ENCODE measurements at regions not wholly inside any gene's neighbourhood (a gene's known extent, or its start where the extent isn't known, plus 50 kb on each side); places are given as distances from the start of the nearest gene placed in this dataset.

DNA sequence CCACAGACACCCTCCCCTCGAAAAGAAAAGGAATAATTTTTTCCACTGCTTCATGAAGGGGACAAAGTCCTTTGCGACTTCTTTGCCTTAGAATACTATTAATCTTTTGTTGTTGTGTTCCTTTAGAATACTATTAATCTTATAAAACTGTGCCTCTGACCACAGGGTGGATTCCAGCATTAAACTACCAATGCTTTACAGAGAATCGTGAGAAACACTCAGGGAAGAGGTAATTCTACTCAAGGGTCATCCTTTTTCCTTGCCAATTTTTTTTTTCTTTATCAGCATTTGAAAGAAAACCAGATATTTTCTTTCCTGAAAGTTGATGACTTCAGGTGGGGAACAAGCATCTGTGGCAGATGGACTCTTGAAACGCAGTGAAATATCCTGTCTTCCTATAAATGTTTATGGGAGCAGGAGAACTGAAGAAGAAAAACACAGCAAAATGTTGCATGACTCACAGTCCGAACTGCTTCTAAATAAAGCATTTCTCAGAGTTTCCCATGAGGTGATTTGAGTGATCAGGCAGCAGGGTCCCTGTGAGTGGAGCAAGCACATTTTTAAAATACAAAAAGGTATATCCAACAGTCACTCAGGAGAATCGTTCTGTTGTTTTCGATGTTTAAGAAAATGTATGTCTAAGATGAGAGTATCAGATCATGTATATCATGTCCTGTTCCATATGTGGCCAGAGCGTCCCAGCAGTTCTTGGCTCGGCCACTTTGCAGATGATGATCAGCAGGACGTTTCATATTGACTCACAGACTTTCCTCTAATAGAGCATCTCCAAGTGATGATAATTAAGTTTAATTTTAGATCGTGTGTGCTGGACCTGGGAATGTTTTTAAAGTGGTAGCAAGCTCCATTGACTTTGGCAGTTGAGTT, 154.2 kb upstream of the RUNX1 start:
- ChIA-PET CTCF (no interaction called here), POLR2A (no interaction called here)
- Histone ChIP-seq H3K27ac (ENCODE audit: low read depth, low read length) (no peak overlapping the region), H3K36me3 (ENCODE audit: control insufficient read depth in 2 of 3, insufficient read depth in 3 of 3, low read length in 3 of 3) (no peaks in the 10 kb centered on the region), H3K9me3 (ENCODE audit: control insufficient read depth in 2 of 3, low read length in 3 of 3) (no peaks in the 10 kb centered on the region), H3K4me3 (ENCODE audit: low read length) (no peak overlapping the region), H3K4me1 (ENCODE audit: control insufficient read depth in 2 of 2, insufficient read depth in 2 of 2, low read length in 2 of 2) (peaks cover 0 to 10% of the 10 kb centered on the region in 2 donors), H3K27me3 (ENCODE audit: control insufficient read depth in 2 of 2, insufficient read depth in 2 of 2, low read length in 2 of 2) (no peaks in the 10 kb centered on the region)
- Mint-ChIP-seq H3K4me1 (peaks cover 18 to 31% (median 26%) of the 10 kb centered on the region in 7 donors), H3K36me3 (no peaks in the 10 kb centered on the region), H3K4me3 (no peak overlapping the region), H3K27ac (peak overlapping the region in 1 of 9 donors; percentile 60), H3K9me3 (no peaks in the 10 kb centered on the region), H3K27me3 (peaks cover 0 to 2% (median 0%) of the 10 kb centered on the region in 5 donors)
- intact Hi-C loops (cut with micrococcal nuclease): no loop called here
- no peak for DNase-seq
- no peak for ATAC-seq

- Histone ChIP-seq H3K27me3 (ENCODE audit: control insufficient read depth in 2 of 2, insufficient read depth in 2 of 2, low read length in 2 of 2) (no peaks in the 10 kb centered on the region), H3K4me3 (ENCODE audit: low read length) (no peak overlapping the region), H3K4me1 (ENCODE audit: control insufficient read depth in 2 of 2, insufficient read depth in 2 of 2, low read length in 2 of 2) (peaks cover 0 to 10% of the 10 kb centered on the region in 2 donors), H3K9me3 (ENCODE audit: control insufficient read depth in 2 of 3, low read length in 3 of 3) (no peaks in the 10 kb centered on the region), H3K27ac (ENCODE audit: low read depth, low read length) (no peak overlapping the region), H3K36me3 (ENCODE audit: control insufficient read depth in 2 of 3, insufficient read depth in 3 of 3, low read length in 3 of 3) (no peaks in the 10 kb centered on the region)
- ChIA-PET POLR2A (interaction anchor here (0.7 to 0.8 kb wide), 2 partner anchors 11 to 345 kb away, joined by 3 to 4 read pairs; no protein-coding TSS in a partner anchor), CTCF (interaction anchor here (0.6 kb wide), 1 partner anchor 1740 kb away, joined by 3 read pairs; no protein-coding TSS in a partner anchor)
- Mint-ChIP-seq H3K4me1 (peaks cover 18 to 35% (median 26%) of the 10 kb centered on the region in 7 donors), H3K9me3 (no peaks in the 10 kb centered on the region), H3K4me3 (no peak overlapping the region), H3K36me3 (no peaks in the 10 kb centered on the region), H3K27ac (no peak overlapping the region), H3K27me3 (peaks cover 0 to 2% (median 0%) of the 10 kb centered on the region in 5 donors)
- intact Hi-C loops (cut with micrococcal nuclease): no loop called here
- ATAC-seq (no peak), DNase-seq (no peak)
Observed at GRCh38 chr21:35202431-35202830, 153.3 kb upstream of the RUNX1 start.

GRCh38 chr21:35201799-35202198, 152.7 kb upstream of the RUNX1 start:
- Histone ChIP-seq H3K4me3 (ENCODE audit: low read length) (no peak overlapping the region), H3K27ac (ENCODE audit: low read depth, low read length) (no peak overlapping the region), H3K27me3 (ENCODE audit: control insufficient read depth in 2 of 2, insufficient read depth in 2 of 2, low read length in 2 of 2) (no peaks in the 10 kb centered on the region), H3K4me1 (ENCODE audit: control insufficient read depth in 2 of 2, insufficient read depth in 2 of 2, low read length in 2 of 2) (peaks cover 0 to 10% of the 10 kb centered on the region in 2 donors), H3K36me3 (ENCODE audit: control insufficient read depth in 2 of 3, insufficient read depth in 3 of 3, low read length in 3 of 3) (no peaks in the 10 kb centered on the region), H3K9me3 (ENCODE audit: control insufficient read depth in 2 of 3, low read length in 3 of 3) (no peaks in the 10 kb centered on the region)
- intact Hi-C loops (cut with micrococcal nuclease): no loop called here
- no peak overlapping the region for H3K4me3 Mint-ChIP-seq
- ChIA-PET POLR2A (interaction anchor here (0.7 to 0.8 kb wide), 2 partner anchors 11 to 346 kb away, joined by 3 to 4 read pairs; no protein-coding TSS in a partner anchor), CTCF (interaction anchor here (0.6 kb wide), 1 partner anchor 1740 kb away, joined by 3 read pairs; no protein-coding TSS in a partner anchor)
- H3K27me3 Mint-ChIP-seq: peaks cover 0 to 2% (median 0%) of the 10 kb centered on the region in 5 donors
- H3K9me3 Mint-ChIP-seq: peaks cover 0 to 4% (median 0%) of the 10 kb centered on the region in 11 donors
- no peaks in the 10 kb centered on the region for H3K36me3 Mint-ChIP-seq
- no peak for ATAC-seq
- DNase-seq: no peak
- no peak overlapping the region for H3K27ac Mint-ChIP-seq
- peaks cover 17 to 34% (median 24%) of the 10 kb centered on the region in 7 donors for H3K4me1 Mint-ChIP-seq

DNA sequence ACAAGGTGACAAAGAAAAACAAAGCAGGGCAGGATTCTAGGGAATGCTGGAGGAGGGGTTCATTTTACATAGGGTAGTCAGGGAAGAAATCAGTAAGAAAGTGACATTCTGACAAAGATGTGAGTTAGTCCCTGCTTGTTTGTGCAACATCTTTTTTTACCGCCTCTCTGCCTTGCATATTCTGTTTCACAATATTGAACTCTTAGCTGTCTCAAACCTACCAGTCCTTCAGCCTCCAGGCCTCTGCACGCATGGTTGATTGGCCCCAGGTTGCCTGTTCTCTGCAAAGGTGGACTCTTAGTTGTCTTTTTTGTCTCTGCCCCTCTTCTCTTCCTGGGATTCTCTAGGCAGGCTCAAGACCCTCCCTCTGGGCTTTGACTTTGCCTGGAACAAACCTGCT, 152.2 kb upstream of the RUNX1 start:
- Histone ChIP-seq H3K9me3 (ENCODE audit: control insufficient read depth in 2 of 3, low read length in 3 of 3) (no peaks in the 10 kb centered on the region), H3K4me1 (ENCODE audit: control insufficient read depth in 2 of 2, insufficient read depth in 2 of 2, low read length in 2 of 2) (peaks cover 0 to 10% of the 10 kb centered on the region in 2 donors), H3K27ac (ENCODE audit: low read depth, low read length) (no peak overlapping the region), H3K4me3 (ENCODE audit: low read length) (no peak overlapping the region), H3K36me3 (ENCODE audit: control insufficient read depth in 2 of 3, insufficient read depth in 3 of 3, low read length in 3 of 3) (no peaks in the 10 kb centered on the region), H3K27me3 (ENCODE audit: control insufficient read depth in 2 of 2, insufficient read depth in 2 of 2, low read length in 2 of 2) (no peaks in the 10 kb centered on the region)
- Mint-ChIP-seq H3K27me3 (peaks cover 0 to 2% (median 0%) of the 10 kb centered on the region in 5 donors), H3K36me3 (peaks cover 0 to under 1% (median 0%) of the 10 kb centered on the region in 5 donors), H3K27ac (no peak overlapping the region), H3K9me3 (peaks cover 0 to 4% (median 0%) of the 10 kb centered on the region in 11 donors), H3K4me1 (peaks cover 13 to 31% (median 19%) of the 10 kb centered on the region in 7 donors), H3K4me3 (no peak overlapping the region)
- intact Hi-C loops (cut with micrococcal nuclease): no loop called here
- DNase-seq (no peak), ATAC-seq (no peak)
- POLR2A ChIA-PET: interaction anchor here (1.0 kb wide), 1 partner anchor 9 kb away, joined by 3 read pairs; no protein-coding TSS in a partner anchor
- CTCF ChIA-PET: no interaction called here

DNA sequence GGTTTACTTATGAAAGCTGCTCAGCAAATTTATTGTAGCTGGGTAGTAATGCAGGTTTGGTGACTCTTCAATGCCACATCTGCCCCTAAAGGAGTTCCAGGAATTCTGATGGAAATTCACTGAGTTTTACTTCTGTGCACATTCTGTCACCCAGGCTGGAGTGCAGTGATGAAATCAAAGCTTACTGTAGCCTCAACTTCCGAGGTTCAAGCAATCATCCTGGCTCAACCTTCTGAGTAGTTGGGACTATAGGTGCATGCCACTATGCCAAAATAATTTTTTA, 150.6 kb upstream of the RUNX1 start:
- CTCF ChIA-PET: interaction anchor here (1.8 kb wide), 1 partner anchor 9 kb away, joined by 7 read pairs; no protein-coding TSS in a partner anchor
- POLR2A ChIA-PET: no interaction called here
- no peaks in the 10 kb centered on the region for H3K36me3 ChIP-seq (ENCODE audit: control insufficient read depth in 2 of 3, insufficient read depth in 3 of 3, low read length in 3 of 3)
- Mint-ChIP-seq H3K36me3 (peaks cover 0 to 3% (median 0%) of the 10 kb centered on the region in 5 donors), H3K27me3 (peaks cover 0 to 2% (median 0%) of the 10 kb centered on the region in 5 donors), H3K4me3 (no peak overlapping the region), H3K27ac (no peak overlapping the region), H3K9me3 (peaks cover 0 to 7% (median 0%) of the 10 kb centered on the region in 11 donors), H3K4me1 (peaks cover 2 to 15% (median 3%) of the 10 kb centered on the region in 7 donors)
- ATAC-seq (no peak), DNase-seq (no peak)
- peaks cover 0 to 2% of the 10 kb centered on the region in 2 donors for H3K4me1 ChIP-seq (ENCODE audit: control insufficient read depth in 2 of 2, insufficient read depth in 2 of 2, low read length in 2 of 2)
- H3K27me3 ChIP-seq (ENCODE audit: control insufficient read depth in 2 of 2, insufficient read depth in 2 of 2, low read length in 2 of 2): no peaks in the 10 kb centered on the region
- no peaks in the 10 kb centered on the region for H3K9me3 ChIP-seq (ENCODE audit: control insufficient read depth in 2 of 3, low read length in 3 of 3)
- H3K4me3 ChIP-seq (ENCODE audit: low read length): no peak overlapping the region
- H3K27ac ChIP-seq (ENCODE audit: low read depth, low read length): no peak overlapping the region
- intact Hi-C loops (cut with micrococcal nuclease): no loop called here

- POLR2A ChIA-PET: no interaction called here
- intact Hi-C loops (cut with micrococcal nuclease): no loop called here
- H3K9me3 ChIP-seq (ENCODE audit: control insufficient read depth in 2 of 3, low read length in 3 of 3): no peaks in the 10 kb centered on the region
- DNase-seq (no peak), ATAC-seq (no peak)
- Mint-ChIP-seq H3K9me3 (peaks cover 0 to 7% (median 0%) of the 10 kb centered on the region in 11 donors), H3K4me3 (no peak overlapping the region), H3K27me3 (peaks cover 0 to 2% (median 0%) of the 10 kb centered on the region in 5 donors), H3K27ac (peak overlapping the region in 1 of 9 donors; percentile 43), H3K4me1 (peaks cover 0 to 12% (median 0%) of the 10 kb centered on the region in 7 donors), H3K36me3 (peaks cover 0 to 3% (median 0%) of the 10 kb centered on the region in 5 donors)
- no peaks in the 10 kb centered on the region for H3K36me3 ChIP-seq (ENCODE audit: control insufficient read depth in 2 of 3, insufficient read depth in 3 of 3, low read length in 3 of 3)
- H3K4me3 ChIP-seq (ENCODE audit: low read length): no peak overlapping the region
- H3K4me1 ChIP-seq (ENCODE audit: control insufficient read depth in 2 of 2, insufficient read depth in 2 of 2, low read length in 2 of 2): no peaks in the 10 kb centered on the region
- no peaks in the 10 kb centered on the region for H3K27me3 ChIP-seq (ENCODE audit: control insufficient read depth in 2 of 2, insufficient read depth in 2 of 2, low read length in 2 of 2)
- CTCF ChIA-PET: interaction anchor here (1.8 kb wide), 1 partner anchor 9 kb away, joined by 7 read pairs; no protein-coding TSS in a partner anchor
- no peak overlapping the region for H3K27ac ChIP-seq (ENCODE audit: low read depth, low read length)
Observed at GRCh38 chr21:35198982-35199732, 150.1 kb upstream of the RUNX1 start.
